ENCODE measurements at regions not wholly inside any gene's neighbourhood (a gene's known extent, or its start where the extent isn't known, plus 50 kb on each side); places are given as distances from the start of the nearest gene placed in this dataset.
"Not testable (repeated sequence)": the region's sequence is repeated elsewhere in the genome, so short reads cannot be mapped to it uniquely, and the experiment has no call there.

GRCh38 chr21:35183389-35183788 is 134.3 kb upstream of the RUNX1 start:
- not testable (repeated sequence) for TF ChIP-seq CTCF (IDR thresholded peaks at IDR 0.05 in 8 of 11, conservative IDR thresholded peaks at IDR 0.05 in 3 of 11); POLR2AphosphoS5 (IDR thresholded peaks at IDR 0.05); POLR2A (IDR thresholded peaks at IDR 0.05)

Measured in spleen (tissue), 7 donors.